ENCODE measurements at regions not wholly inside any gene's neighbourhood (a gene's known extent, or its start where the extent isn't known, plus 50 kb on each side); places are given as distances from the start of the nearest gene placed in this dataset.

GRCh38 chr4:65834707-65835106 lies 164.4 kb upstream of the EPHA5 start:
- no peaks in the 10 kb centered on the region for H4K20me1 ChIP-seq (ENCODE audit: insufficient read depth, low read length, poor library complexity, severe bottlenecking)
- no peak overlapping the region for H3K4me3 ChIP-seq (ENCODE audit: low read length, poor library complexity, severe bottlenecking)
- H3F3A ChIP-seq (ENCODE audit: low read depth), result no peaks in the 10 kb centered on the region
- no peaks in the 10 kb centered on the region for H3K79me2 ChIP-seq (ENCODE audit: insufficient read depth, low read length)
- H3K27me3 ChIP-seq (ENCODE audit: insufficient read depth, low read length, poor library complexity, severe bottlenecking), result no peaks in the 10 kb centered on the region
- no peak for TF ChIP-seq EZH2phosphoT487 (IDR thresholded peaks at IDR 0.05; ENCODE audit: borderline replicate concordance)
- no peak for TF ChIP-seq CTCF (conservative IDR thresholded peaks at IDR 0.05; ENCODE audit: low read length)
- H3K4me2 ChIP-seq (ENCODE audit: low read depth, low read length, poor library complexity, severe bottlenecking), result no peak overlapping the region
- H3K4me1 ChIP-seq (ENCODE audit: insufficient read depth, low read length, poor library complexity, severe bottlenecking), result no peaks in the 10 kb centered on the region
- no peak overlapping the region for H2AFZ ChIP-seq (ENCODE audit: low read length)
- H3K9ac ChIP-seq (ENCODE audit: low read depth, low read length, poor library complexity, severe bottlenecking), result no peak overlapping the region
- H3K9me3 ChIP-seq (ENCODE audit: insufficient read depth, low read depth, low read length), result no peaks in the 10 kb centered on the region
- H3K36me3 ChIP-seq (ENCODE audit: insufficient read depth, low read length), result no peaks in the 10 kb centered on the region
- no peaks in the 10 kb centered on the region for H3K9me2 ChIP-seq (replicated peaks; ENCODE audit: low read depth, low read length)

GRCh38 chr4:65831828-65832227 lies 161.5 kb upstream of the EPHA5 start:
- H3K79me2 ChIP-seq (ENCODE audit: insufficient read depth, low read length), result no peaks in the 10 kb centered on the region
- H3K4me2 ChIP-seq (ENCODE audit: low read depth, low read length, poor library complexity, severe bottlenecking), result no peak overlapping the region
- no peak overlapping the region for H3K4me3 ChIP-seq (ENCODE audit: low read length, poor library complexity, severe bottlenecking)
- H3K9ac ChIP-seq (ENCODE audit: low read depth, low read length, poor library complexity, severe bottlenecking), result no peak overlapping the region
- H3K36me3 ChIP-seq (ENCODE audit: insufficient read depth, low read length), result no peaks in the 10 kb centered on the region
- H3K27me3 ChIP-seq (ENCODE audit: insufficient read depth, low read length, poor library complexity, severe bottlenecking), result no peaks in the 10 kb centered on the region
- H3K9me2 ChIP-seq (replicated peaks; ENCODE audit: low read depth, low read length), result no peaks in the 10 kb centered on the region
- no peaks in the 10 kb centered on the region for H4K20me1 ChIP-seq (ENCODE audit: insufficient read depth, low read length, poor library complexity, severe bottlenecking)
- no peaks in the 10 kb centered on the region for H3K9me3 ChIP-seq (ENCODE audit: insufficient read depth, low read depth, low read length)
- no peaks in the 10 kb centered on the region for H3K4me1 ChIP-seq (ENCODE audit: insufficient read depth, low read length, poor library complexity, severe bottlenecking)
- TF ChIP-seq CTCF (conservative IDR thresholded peaks at IDR 0.05; ENCODE audit: low read length), result no peak
- no peak for TF ChIP-seq EZH2phosphoT487 (IDR thresholded peaks at IDR 0.05; ENCODE audit: borderline replicate concordance)
- no peak overlapping the region for H2AFZ ChIP-seq (ENCODE audit: low read length)
- H3F3A ChIP-seq (ENCODE audit: low read depth), result no peaks in the 10 kb centered on the region

- no peaks in the 10 kb centered on the region for H3K79me2 ChIP-seq (ENCODE audit: insufficient read depth, low read length)
- no peak overlapping the region for H3K9ac ChIP-seq (ENCODE audit: low read depth, low read length, poor library complexity, severe bottlenecking)
- no peaks in the 10 kb centered on the region for H3K9me3 ChIP-seq (ENCODE audit: insufficient read depth, low read depth, low read length)
- no peak for TF ChIP-seq CTCF (conservative IDR thresholded peaks at IDR 0.05; ENCODE audit: low read length)
- no peak for TF ChIP-seq EZH2phosphoT487 (IDR thresholded peaks at IDR 0.05; ENCODE audit: borderline replicate concordance)
- no peak overlapping the region for H3K4me2 ChIP-seq (ENCODE audit: low read depth, low read length, poor library complexity, severe bottlenecking)
- no peaks in the 10 kb centered on the region for H4K20me1 ChIP-seq (ENCODE audit: insufficient read depth, low read length, poor library complexity, severe bottlenecking)
- H3K4me1 ChIP-seq (ENCODE audit: insufficient read depth, low read length, poor library complexity, severe bottlenecking), result no peaks in the 10 kb centered on the region
- H3K9me2 ChIP-seq (replicated peaks; ENCODE audit: low read depth, low read length), result no peaks in the 10 kb centered on the region
- H3K36me3 ChIP-seq (ENCODE audit: insufficient read depth, low read length), result no peaks in the 10 kb centered on the region
- H2AFZ ChIP-seq (ENCODE audit: low read length), result no peak overlapping the region
- H3K27me3 ChIP-seq (ENCODE audit: insufficient read depth, low read length, poor library complexity, severe bottlenecking), result no peaks in the 10 kb centered on the region
- no peaks in the 10 kb centered on the region for H3F3A ChIP-seq (ENCODE audit: low read depth)
- no peak overlapping the region for H3K4me3 ChIP-seq (ENCODE audit: low read length, poor library complexity, severe bottlenecking)
These were observed 154.9 kb upstream of the EPHA5 start for GRCh38 chr4:65825116-65825753.
